ENCODE measurements at regions not wholly inside any gene's neighbourhood (a gene's known extent, or its start where the extent isn't known, plus 50 kb on each side); places are given as distances from the start of the nearest gene placed in this dataset.

- intact Hi-C loops (cut with DNase I): no loop called here
- H3K4me3 ChIP-seq: no peak overlapping the region
- no peaks in the 10 kb centered on the region for H3K36me3 ChIP-seq
- no peak for TF ChIP-seq POLR2A (IDR thresholded peaks at IDR 0.05)
- TF ChIP-seq, protein P1, sequence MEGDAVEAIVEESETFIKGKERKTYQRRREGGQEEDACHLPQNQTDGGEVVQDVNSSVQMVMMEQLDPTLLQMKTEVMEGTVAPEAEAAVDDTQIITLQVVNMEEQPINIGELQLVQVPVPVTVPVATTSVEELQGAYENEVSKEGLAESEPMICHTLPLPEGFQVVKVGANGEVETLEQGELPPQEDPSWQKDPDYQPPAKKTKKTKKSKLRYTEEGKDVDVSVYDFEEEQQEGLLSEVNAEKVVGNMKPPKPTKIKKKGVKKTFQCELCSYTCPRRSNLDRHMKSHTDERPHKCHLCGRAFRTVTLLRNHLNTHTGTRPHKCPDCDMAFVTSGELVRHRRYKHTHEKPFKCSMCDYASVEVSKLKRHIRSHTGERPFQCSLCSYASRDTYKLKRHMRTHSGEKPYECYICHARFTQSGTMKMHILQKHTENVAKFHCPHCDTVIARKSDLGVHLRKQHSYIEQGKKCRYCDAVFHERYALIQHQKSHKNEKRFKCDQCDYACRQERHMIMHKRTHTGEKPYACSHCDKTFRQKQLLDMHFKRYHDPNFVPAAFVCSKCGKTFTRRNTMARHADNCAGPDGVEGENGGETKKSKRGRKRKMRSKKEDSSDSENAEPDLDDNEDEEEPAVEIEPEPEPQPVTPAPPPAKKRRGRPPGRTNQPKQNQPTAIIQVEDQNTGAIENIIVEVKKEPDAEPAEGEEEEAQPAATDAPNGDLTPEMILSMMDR (IDR thresholded peaks at IDR 0.05): no peak
- H3K9me3 ChIP-seq: no peaks in the 10 kb centered on the region
- peaks cover 0 to 12% (median 0%) of the 10 kb centered on the region in 4 donors for H3K4me1 ChIP-seq
- H3K27me3 ChIP-seq: no peaks in the 10 kb centered on the region
- no peak for ATAC-seq
- DNase-seq: no peak
- WGBS (ENCODE audit: insufficient coverage, low coverage, low lambda C conversion rate, missing lambda C conversion rate): 70% methylated on average over 7 of the region's 7 CpGs
- no peak overlapping the region for H3K27ac ChIP-seq
These were observed 98.2 kb upstream of the UBE3A start for GRCh38 chr15:25536801-25537611.

GRCh38 chr15:25535866-25536265 is 97.0 kb upstream of the UBE3A start:
- Histone ChIP-seq H3K36me3 (no peaks in the 10 kb centered on the region), H3K27ac (no peak overlapping the region), H3K4me1 (peaks cover 0 to under 1% (median 0%) of the 10 kb centered on the region in 4 donors), H3K9me3 (no peaks in the 10 kb centered on the region), H3K4me3 (no peak overlapping the region), H3K27me3 (no peaks in the 10 kb centered on the region)
- 76% methylated on average over 5 of the region's 5 CpGs for WGBS (ENCODE audit: insufficient coverage, low coverage, low lambda C conversion rate, missing lambda C conversion rate)
- TF ChIP-seq, protein P1 (IDR thresholded peaks at IDR 0.05): no peak
- no peak for TF ChIP-seq POLR2A (IDR thresholded peaks at IDR 0.05)
- ATAC-seq (no peak), DNase-seq (no peak)
- intact Hi-C loops (cut with DNase I): no loop called here

DNA sequence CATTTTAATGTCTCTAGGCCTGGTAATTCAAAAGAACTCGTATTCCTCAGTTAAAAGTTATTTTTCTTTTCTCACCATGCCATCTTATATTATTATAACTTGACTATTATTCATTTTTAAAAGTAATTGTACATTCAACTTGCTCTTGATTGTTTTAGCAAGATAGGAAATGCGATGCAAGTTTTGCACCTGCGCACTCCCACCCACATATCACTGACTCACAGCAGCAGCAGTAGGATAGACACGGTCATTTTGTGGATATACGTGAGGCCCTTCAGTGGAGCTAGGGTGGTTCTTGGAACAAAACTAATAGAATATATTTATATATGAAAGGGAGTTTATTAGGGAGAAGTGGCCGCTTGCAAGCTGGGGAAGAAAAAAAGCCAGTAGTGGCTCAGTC is 95.5 kb upstream of the UBE3A start:
- H3K9me3 ChIP-seq: no peaks in the 10 kb centered on the region
- WGBS (ENCODE audit: insufficient coverage, low coverage, low lambda C conversion rate, missing lambda C conversion rate): 87% methylated on average over 6 of the region's 6 CpGs
- H3K4me1 ChIP-seq: no peaks in the 10 kb centered on the region
- intact Hi-C loops (cut with DNase I): no loop called here
- no peak for DNase-seq
- no peak for ATAC-seq
- H3K4me3 ChIP-seq: no peak overlapping the region
- TF ChIP-seq, protein P1 (IDR thresholded peaks at IDR 0.05): no peak
- no peak for TF ChIP-seq POLR2A (IDR thresholded peaks at IDR 0.05)
- no peak overlapping the region for H3K27ac ChIP-seq
- H3K27me3 ChIP-seq: no peaks in the 10 kb centered on the region
- H3K36me3 ChIP-seq: no peaks in the 10 kb centered on the region

DNA sequence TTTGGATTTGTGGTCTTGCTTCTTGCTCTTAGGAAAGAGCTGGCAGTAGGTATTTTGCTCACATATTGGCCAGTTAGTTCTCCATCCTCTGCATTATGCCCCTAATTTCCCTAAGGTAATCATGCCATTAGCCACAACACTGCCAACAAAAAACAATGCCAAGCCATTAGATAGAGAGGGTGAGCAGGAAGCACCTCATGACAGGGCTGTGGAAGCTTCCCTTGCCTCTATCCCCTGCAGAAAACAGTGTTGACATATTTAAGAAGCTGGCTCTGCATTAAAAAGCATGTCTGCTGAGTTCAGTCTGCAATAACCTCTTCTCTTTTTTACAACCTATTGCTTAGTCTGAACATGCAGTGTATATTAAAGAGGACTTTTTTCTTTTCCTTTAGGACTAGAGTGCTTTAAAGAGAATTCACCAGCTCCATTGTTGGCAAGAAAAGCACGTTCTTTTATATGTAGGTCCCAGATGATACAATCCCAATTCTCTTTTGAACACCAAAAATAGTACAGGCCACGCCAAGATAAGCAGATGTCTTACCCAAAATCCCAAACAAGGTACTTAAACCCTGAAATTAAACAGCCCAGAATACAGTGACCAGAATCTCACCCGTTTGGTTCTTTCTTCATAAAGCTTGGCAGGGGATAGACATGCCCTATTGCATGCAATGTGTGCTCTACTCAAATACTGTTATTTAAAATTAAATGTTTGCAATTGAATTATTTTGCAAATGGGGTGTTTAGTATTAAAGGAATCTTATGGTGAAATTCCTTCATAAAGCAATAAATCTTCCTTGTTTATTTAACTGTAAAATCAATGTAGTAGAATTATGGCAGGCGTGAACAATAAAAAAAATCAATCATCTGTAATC is 93.7 kb upstream of the UBE3A start:
- intact Hi-C loops (cut with DNase I): no loop called here
- Histone ChIP-seq H3K9me3 (no peaks in the 10 kb centered on the region), H3K27me3 (no peaks in the 10 kb centered on the region), H3K27ac (no peak overlapping the region), H3K4me3 (no peak overlapping the region), H3K4me1 (no peaks in the 10 kb centered on the region), H3K36me3 (no peaks in the 10 kb centered on the region)
- ATAC-seq (no peak), DNase-seq (no peak)
- TF ChIP-seq, protein P1 (IDR thresholded peaks at IDR 0.05): no peak
- no peak for TF ChIP-seq POLR2A (IDR thresholded peaks at IDR 0.05)
- 68% methylated on average over 4 of the region's 4 CpGs for WGBS (ENCODE audit: insufficient coverage, low coverage, low lambda C conversion rate, missing lambda C conversion rate)

Data from right lobe of liver (tissue), 6 donors.